H9 (cell line): ENCODE measurements at regions not wholly inside any gene's neighbourhood (a gene's known extent, or its start where the extent isn't known, plus 50 kb on each side); places are given as distances from the start of the nearest gene placed in this dataset.
"Not testable (repeated sequence)": the region's sequence is repeated elsewhere in the genome, so short reads cannot be mapped to it uniquely, and the experiment has no call there.

Experiments
- DNase-seq: peaks from one replicate; pipeline ENCODE4 v3.0.0-alpha.2; 2017
- H2AFZ ChIP-seq: one replicate; pipeline ENCODE4 v1.6.1; 2013; ENCODE audit warnings: mild to moderate bottlenecking, low read length, control low read depth, moderate library complexity
- H2AK5ac ChIP-seq: 2 replicates; pipeline ENCODE4 v1.6.1; 2013; ENCODE audit warnings: low read length, control low read depth, mixed read lengths; ENCODE audit not compliant: insufficient read length
- H2BK120ac ChIP-seq: one replicate; pipeline ENCODE4 v1.6.1; 2013; ENCODE audit warnings: low read depth, mild to moderate bottlenecking, low read length, control low read depth, inconsistent platforms; ENCODE audit not compliant: poor library complexity, severe bottlenecking
- H2BK12ac ChIP-seq: 2 replicates; pipeline ENCODE4 v1.6.1; 2013; ENCODE audit warnings: low read length, control low read depth, mixed read lengths, low read depth; ENCODE audit not compliant: insufficient read length
- H2BK15ac ChIP-seq: 2 replicates; pipeline ENCODE4 v1.6.1; 2013; ENCODE audit warnings: low read depth, low read length, control low read depth
- H2BK20ac ChIP-seq: one replicate; pipeline ENCODE4 v1.6.1; 2013; ENCODE audit warnings: low read depth, mild to moderate bottlenecking, low read length, control low read depth, inconsistent platforms; ENCODE audit not compliant: poor library complexity, severe bottlenecking
- H2BK5ac ChIP-seq: 2 replicates; pipeline ENCODE4 v1.6.1; 2013; ENCODE audit warnings: low read length, control low read depth, mixed read lengths; ENCODE audit not compliant: insufficient read length
- H3K14ac ChIP-seq: 2 replicates; pipeline ENCODE4 v1.6.1; 2013; ENCODE audit warnings: low read length, control low read depth; ENCODE audit not compliant: insufficient read depth
- H3K18ac ChIP-seq: 2 replicates; pipeline ENCODE4 v1.6.1; 2013; ENCODE audit warnings: low read depth, mild to moderate bottlenecking, mixed read lengths, low read length, control low read depth; ENCODE audit not compliant: insufficient read length
- H3K23ac ChIP-seq: 2 replicates; pipeline ENCODE4 v1.6.1; 2013; ENCODE audit warnings: low read length, control low read depth, mixed read lengths, low read depth; ENCODE audit not compliant: insufficient read length
- H3K23me2 ChIP-seq: 2 replicates; pipeline ENCODE4 v1.6.1; 2013; ENCODE audit warnings: low read depth, mild to moderate bottlenecking, mixed read lengths, low read length, control low read depth; ENCODE audit not compliant: insufficient read length, poor library complexity, severe bottlenecking
- H3K27ac ChIP-seq: 2 replicates; pipeline ENCODE4 v1.5.1; 2013; ENCODE audit warnings: low read length, control low read depth, mixed read lengths, low read depth; ENCODE audit not compliant: insufficient read length
- H3K27me3 ChIP-seq: 2 replicates; pipeline ENCODE4 v1.6.1; 2013; ENCODE audit warnings: low read length, control low read depth, inconsistent platforms; ENCODE audit not compliant: insufficient read depth
- H3K4ac ChIP-seq: 2 replicates; pipeline ENCODE4 v1.6.1; 2013; ENCODE audit warnings: low read depth, mild to moderate bottlenecking, control low read depth, inconsistent platforms, low read length, moderate library complexity
- H3K4me1 ChIP-seq: 2 replicates; pipeline ENCODE4 v1.6.1; 2013; ENCODE audit warnings: low read length, control low read depth, inconsistent platforms; ENCODE audit not compliant: insufficient read depth
- H3K4me2 ChIP-seq: 2 replicates; pipeline ENCODE4 v1.6.1; 2013; ENCODE audit warnings: low read length, control low read depth, mixed read lengths; ENCODE audit not compliant: insufficient read length, insufficient read depth
- H3K56ac ChIP-seq: 2 replicates; pipeline ENCODE4 v1.6.1; 2013; ENCODE audit warnings: low read depth, mild to moderate bottlenecking, mixed read lengths, low read length, control low read depth; ENCODE audit not compliant: insufficient read length
- H3K79me1 ChIP-seq: 2 replicates; pipeline ENCODE4 v1.6.1; 2013; ENCODE audit warnings: low read depth, mild to moderate bottlenecking, moderate library complexity, low read length, control low read depth, inconsistent platforms; ENCODE audit not compliant: insufficient read depth, poor library complexity, severe bottlenecking
- H3K79me2 ChIP-seq: 2 replicates; pipeline ENCODE4 v1.6.1; 2013; ENCODE audit warnings: low read length, control low read depth, inconsistent platforms; ENCODE audit not compliant: insufficient read depth
- H3K9ac ChIP-seq: 2 replicates; pipeline ENCODE4 v1.6.1; 2013; ENCODE audit warnings: low read length, control low read depth, mixed read lengths; ENCODE audit not compliant: insufficient read length; ENCODE audit errors: extremely low read depth
- H3K9me3 ChIP-seq: one replicate; pipeline ENCODE4 v1.6.1; 2013; ENCODE audit warnings: low read depth, low read length, inconsistent platforms; ENCODE audit not compliant: control insufficient read depth
- H3T11ph ChIP-seq: one replicate; pipeline ENCODE4 v1.6.1; 2013; ENCODE audit warnings: mild to moderate bottlenecking, low read length, control low read depth, inconsistent platforms
- H4K20me1 ChIP-seq: one replicate; pipeline ENCODE4 v1.6.1; 2013; ENCODE audit not compliant: control insufficient read depth, insufficient read length, insufficient read depth
- H4K5ac ChIP-seq: 2 replicates; pipeline ENCODE4 v1.6.1; 2013; ENCODE audit warnings: low read depth, mild to moderate bottlenecking, mixed read lengths, low read length, control low read depth; ENCODE audit not compliant: insufficient read length
- H4K8ac ChIP-seq: replicated peaks from 2 replicates; pipeline ENCODE4 v1.6.1; 2013; ENCODE audit warnings: low read length, control low read depth, mixed read lengths, low read depth; ENCODE audit not compliant: insufficient read length
- H4K91ac ChIP-seq: 2 replicates; pipeline ENCODE4 v1.6.1; 2013; ENCODE audit warnings: low read depth, mild to moderate bottlenecking, moderate library complexity, mixed read lengths, low read length, control low read depth; ENCODE audit not compliant: insufficient read length
- H3K27ac Mint-ChIP-seq, 3 experiments: 2 replicates in 2 of 3; 3 replicates in 1 of 3; pipeline ENCODE4 v1.8.0; 2020 to 2021; ENCODE audit warnings: mixed read lengths in 3 of 3, mild to moderate bottlenecking in 1 of 3, moderate library complexity in 1 of 3
- H3K27me3 Mint-ChIP-seq: 2 replicates; pipeline ENCODE4 v1.8.0; 2021; ENCODE audit warnings: low read depth, mild to moderate bottlenecking, moderate library complexity, mixed read lengths
- H3K36me3 Mint-ChIP-seq, 3 experiments: 2 replicates in 2 of 3; 3 replicates in 1 of 3; pipeline ENCODE4 v1.8.0; 2020 to 2021; ENCODE audit warnings: low read depth in 3 of 3, mixed read lengths in 3 of 3; ENCODE audit not compliant: insufficient read depth in 1 of 3
- H3K4me1 Mint-ChIP-seq, 2 experiments: 2 replicates each; pipeline ENCODE4 v1.8.0; 2020; ENCODE audit warnings: mixed read lengths in 2 of 2
- H3K4me3 Mint-ChIP-seq, 2 experiments: 2 replicates in 1 of 2; 3 replicates in 1 of 2; pipeline ENCODE4 v1.8.0; 2020 to 2021; ENCODE audit warnings: mild to moderate bottlenecking in 2 of 2, mixed read lengths in 2 of 2, moderate library complexity in 1 of 2
- H3K9me3 Mint-ChIP-seq, 2 experiments: 2 replicates in 1 of 2; 3 replicates in 1 of 2; pipeline ENCODE4 v1.8.0; 2020; ENCODE audit warnings: mild to moderate bottlenecking in 2 of 2, mixed read lengths in 2 of 2, moderate library complexity in 1 of 2
- WGBS: extraction: QIAGEN DNeasy Blood & Tissue Kit; methylation state at CpG from one replicate; pipeline ENCODE4 v1.1.7; 2013; ENCODE audit warnings: missing lambda C conversion rate, low lambda C conversion rate, mixed read lengths; ENCODE audit not compliant: insufficient read length; ENCODE audit errors: extremely low coverage; 5-methylcytosine and 5-hydroxymethylcytosine counted together
- TF ChIP-seq, protein P1 (sequence below): fragments of 200-600 bp; sonication (generic); conservative IDR thresholded peaks from 3 replicates; pipeline ENCODE4 v1.8.0; 2021; ENCODE audit warnings: antibody characterized with exemption, mild to moderate bottlenecking

DNA sequence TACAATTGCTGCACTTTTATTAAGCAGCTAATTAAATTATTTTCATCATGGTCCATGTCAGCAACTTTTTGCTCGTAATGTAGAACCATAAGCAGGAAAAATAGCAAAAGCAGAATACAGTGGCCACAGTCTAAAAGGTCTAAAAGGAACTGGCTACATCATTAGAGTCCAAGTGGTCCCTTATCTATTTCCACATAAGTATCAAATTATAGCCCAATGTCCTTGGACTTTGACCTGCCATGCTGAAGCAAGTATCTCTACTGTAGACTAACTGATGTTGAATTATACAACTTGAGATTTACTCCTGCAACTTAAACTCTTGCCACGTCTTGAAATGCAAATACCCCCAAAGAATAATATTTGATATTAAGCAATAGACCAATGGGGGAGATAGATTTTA, 68.8 kb downstream of the OXGR1 start:
- Histone ChIP-seq H2BK120ac (no peak overlapping the region), H4K91ac (no peak overlapping the region), H2AFZ (no peak overlapping the region), H3K9ac (no peak overlapping the region), H3K56ac (no peak overlapping the region), H3K23me2 (no peaks in the 10 kb centered on the region), H2BK12ac (no peak overlapping the region), H3K23ac (no peak overlapping the region), H3K79me2 (no peaks in the 10 kb centered on the region), H3K9me3 (no peaks in the 10 kb centered on the region), H3K79me1 (no peaks in the 10 kb centered on the region), H3K4me2 (no peak overlapping the region), H4K20me1 (no peaks in the 10 kb centered on the region), H3K27me3 (no peaks in the 10 kb centered on the region), H2BK5ac (no peak overlapping the region), H2BK20ac (no peak overlapping the region), H3K18ac (no peak overlapping the region), H4K8ac (no peak overlapping the region), H3K27ac (no peak overlapping the region), H3T11ph (no peak overlapping the region), H2AK5ac (no peak overlapping the region), H3K4me1 (no peaks in the 10 kb centered on the region), H3K4ac (no peak overlapping the region), H2BK15ac (no peak overlapping the region), H3K14ac (no peak overlapping the region), H4K5ac (no peak overlapping the region)
- WGBS = no CpG with 5 or more reads among the region's 2 CpGs
- Mint-ChIP-seq H3K9me3 (peaks cover 13 to 15% of the 10 kb centered on the region in 2 experiments; a peak in 4 of 5 replicates), H3K36me3 (peaks cover 0 to 6% (median 3%) of the 10 kb centered on the region in 3 experiments; a peak in 2 of 7 replicates), H3K4me1 (no peaks in the 10 kb centered on the region), H3K27me3 (peaks cover 8% of the 10 kb centered on the region), H3K4me3 (no peak overlapping the region), H3K27ac (no peak overlapping the region)
- TF ChIP-seq, protein P1, sequence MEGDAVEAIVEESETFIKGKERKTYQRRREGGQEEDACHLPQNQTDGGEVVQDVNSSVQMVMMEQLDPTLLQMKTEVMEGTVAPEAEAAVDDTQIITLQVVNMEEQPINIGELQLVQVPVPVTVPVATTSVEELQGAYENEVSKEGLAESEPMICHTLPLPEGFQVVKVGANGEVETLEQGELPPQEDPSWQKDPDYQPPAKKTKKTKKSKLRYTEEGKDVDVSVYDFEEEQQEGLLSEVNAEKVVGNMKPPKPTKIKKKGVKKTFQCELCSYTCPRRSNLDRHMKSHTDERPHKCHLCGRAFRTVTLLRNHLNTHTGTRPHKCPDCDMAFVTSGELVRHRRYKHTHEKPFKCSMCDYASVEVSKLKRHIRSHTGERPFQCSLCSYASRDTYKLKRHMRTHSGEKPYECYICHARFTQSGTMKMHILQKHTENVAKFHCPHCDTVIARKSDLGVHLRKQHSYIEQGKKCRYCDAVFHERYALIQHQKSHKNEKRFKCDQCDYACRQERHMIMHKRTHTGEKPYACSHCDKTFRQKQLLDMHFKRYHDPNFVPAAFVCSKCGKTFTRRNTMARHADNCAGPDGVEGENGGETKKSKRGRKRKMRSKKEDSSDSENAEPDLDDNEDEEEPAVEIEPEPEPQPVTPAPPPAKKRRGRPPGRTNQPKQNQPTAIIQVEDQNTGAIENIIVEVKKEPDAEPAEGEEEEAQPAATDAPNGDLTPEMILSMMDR = no peak
- no peak for DNase-seq

DNA sequence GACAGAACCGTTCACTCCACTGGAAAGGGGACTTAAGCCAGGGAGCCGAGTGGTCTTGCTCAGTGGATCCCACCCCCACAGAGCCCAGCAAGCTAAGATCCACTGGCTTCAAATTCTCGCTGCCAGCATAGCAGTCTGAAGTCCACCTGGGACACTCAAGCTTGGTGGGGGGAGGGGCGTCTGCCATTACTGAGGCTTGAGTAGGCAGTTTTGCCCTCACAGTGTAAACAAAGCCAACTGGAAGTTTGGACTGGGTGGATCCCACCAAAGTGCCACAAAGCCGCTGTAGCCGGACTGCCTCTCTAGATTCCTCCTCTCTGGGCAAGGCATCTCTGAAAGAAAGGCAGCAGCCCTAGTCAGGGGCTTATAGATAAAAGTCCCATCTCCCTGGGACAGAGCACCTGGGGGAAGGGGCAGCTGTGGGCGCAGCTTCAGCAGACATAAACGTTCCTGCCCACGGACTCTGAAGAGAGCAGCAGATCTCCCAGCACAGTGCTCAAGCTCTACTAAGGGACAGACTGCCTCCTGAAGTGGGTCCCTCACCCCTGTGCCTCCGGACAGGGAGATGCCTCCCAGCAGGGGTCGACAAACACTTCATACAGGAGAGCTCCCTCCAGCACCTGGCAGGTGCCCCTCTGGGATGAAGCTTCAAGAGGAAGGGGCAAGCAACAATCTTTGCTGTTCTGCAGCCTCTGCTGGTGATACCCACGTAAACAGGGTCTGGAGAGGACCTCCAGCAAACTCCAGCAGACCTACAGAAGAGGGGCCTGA, 75.2 kb downstream of the OXGR1 start:
- H2BK5ac ChIP-seq, H2AK5ac ChIP-seq, H4K91ac ChIP-seq, H3K14ac ChIP-seq, H2BK20ac ChIP-seq, H3T11ph ChIP-seq, H3K27ac Mint-ChIP-seq, H2BK120ac ChIP-seq, H3K23me2 ChIP-seq, H3K56ac ChIP-seq, H3K4me2 ChIP-seq, H3K27ac ChIP-seq, H3K27me3 Mint-ChIP-seq, H3K4me3 Mint-ChIP-seq, H4K8ac ChIP-seq, H2AFZ ChIP-seq, H3K36me3 Mint-ChIP-seq, DNase-seq, H3K27me3 ChIP-seq, H2BK15ac ChIP-seq, H3K9ac ChIP-seq, H2BK12ac ChIP-seq, H3K18ac ChIP-seq, H3K4me1 Mint-ChIP-seq, H3K4me1 ChIP-seq, H3K23ac ChIP-seq, H4K20me1 ChIP-seq, H3K79me1 ChIP-seq, H3K79me2 ChIP-seq, H3K4ac ChIP-seq, H3K9me3 ChIP-seq, H4K5ac ChIP-seq: not testable (repeated sequence)
- peaks cover 12% of the 10 kb centered on the region in 2 experiments; a peak in 4 of 5 replicates for H3K9me3 Mint-ChIP-seq
- WGBS = no CpG with 5 or more reads among the region's 12 CpGs
